Gastroesophageal sphincter (tissue), 3 donors: ENCODE measurements at regions not wholly inside any gene's neighbourhood (a gene's known extent, or its start where the extent isn't known, plus 50 kb on each side); places are given as distances from the start of the nearest gene placed in this dataset.

Source experiments
- CTCF ChIP-seq, 4 experiments: fragments of 200-600 bp in 2 of 4; fragments of 450-650 bp in 2 of 4; sonication (generic) in 1 of 4; IDR thresholded peaks; one replicate each; pipeline ENCODE4 v1.5.1; 2017 to 2019; ENCODE audit warnings: antibody characterized with exemption in 4 of 4, mild to moderate bottlenecking in 2 of 4, moderate library complexity in 2 of 4
- EP300 ChIP-seq: sonication (generic); formaldehyde crosslinking; IDR thresholded peaks from one replicate; pipeline ENCODE4 v1.6.1; 2017; ENCODE audit warnings: antibody characterized with exemption, mild to moderate bottlenecking
- POLR2A ChIP-seq, 2 donors: fragments of 450-650 bp; IDR thresholded peaks; one replicate each; pipeline ENCODE4 v1.6.1; 2017; ENCODE audit warnings: antibody characterized with exemption in 2 of 2, mild to moderate bottlenecking in 2 of 2, moderate library complexity in 1 of 2

- TF ChIP-seq CTCF (IDR thresholded peaks at IDR 0.05) (no peak), POLR2A (IDR thresholded peaks at IDR 0.05) (no peak), EP300 (no peak)
These were observed 108.7 kb upstream of the LY86 start for GRCh38 chr6:6479785-6480184.
